CD4-positive, alpha-beta T cell (primary cell): ENCODE measurements at regions not wholly inside any gene's neighbourhood (a gene's known extent, or its start where the extent isn't known, plus 50 kb on each side); places are given as distances from the start of the nearest gene placed in this dataset.

Experiments
- ATAC-seq: fragments of 200-7000 bp; cut with Tn5 transposase; one replicate; pipeline ENCODE4 v1.10.0; 2022; ENCODE audit warnings: mild to moderate bottlenecking; ENCODE audit not compliant: poor library complexity
- CTCF ChIA-PET: fragments of 350-600 bp; sonication (Branson Sonifier 250); formaldehyde crosslinking; loops from one replicate; lab custom pipeline; 2021; ENCODE audit warnings: antibody characterized with exemption, inconsistent platforms; lab: Charles Lee
- POLR2A ChIA-PET: fragments of 350-600 bp; sonication (Branson Sonifier 250); formaldehyde crosslinking; loops from one replicate; lab custom pipeline; 2021; ENCODE audit warnings: antibody characterized with exemption, inconsistent platforms; lab: Charles Lee
- DNase-seq, 14 experiments: peaks; one replicate each; pipeline ENCODE4 v3.0.0-alpha.2; 2013 to 2020; ENCODE audit warnings: mixed read lengths in 2 of 14
- H3K27ac ChIP-seq, 2 donors: one replicate each; pipeline versions ENCODE4 v1.5.1 to v1.7.0; 2013; ENCODE audit warnings: low read length in 2 of 2, low read depth in 1 of 2, mild to moderate bottlenecking in 1 of 2
- H3K27me3 ChIP-seq, 2 experiments: 1 replicate in 1 of 2; 2 replicates in 1 of 2; pipeline versions ENCODE4 v1.6.1 to v1.7.0; 2013; ENCODE audit warnings: low read length in 2 of 2, control low read depth in 1 of 2, mild to moderate bottlenecking in 1 of 2, moderate library complexity in 1 of 2; ENCODE audit not compliant: insufficient read depth in 2 of 2, control insufficient read depth in 1 of 2
- H3K36me3 ChIP-seq: one replicate; pipeline ENCODE4 v1.6.1; 2013; ENCODE audit warnings: low read length, control low read depth; ENCODE audit not compliant: insufficient read depth
- H3K4me1 ChIP-seq: one replicate; pipeline ENCODE4 v1.6.1; 2013; ENCODE audit warnings: low read length, control low read depth; ENCODE audit not compliant: insufficient read depth
- H3K4me3 ChIP-seq: one replicate; pipeline ENCODE4 v1.5.1; 2013; ENCODE audit warnings: mild to moderate bottlenecking, low read length, moderate library complexity
- H3K9me3 ChIP-seq, 2 experiments: 1 replicate in 1 of 2; 2 replicates in 1 of 2; pipeline versions ENCODE4 v1.6.1 to v1.7.0; 2013; ENCODE audit warnings: low read length in 2 of 2, mild to moderate bottlenecking in 2 of 2, control low read depth in 1 of 2, moderate library complexity in 1 of 2; ENCODE audit not compliant: control insufficient read depth in 1 of 2, insufficient read depth in 1 of 2
- H3K27ac Mint-ChIP-seq: one replicate; pipeline ENCODE4 v1.8.0; 2020; ENCODE audit warnings: mixed read lengths
- H3K27me3 Mint-ChIP-seq: one replicate; pipeline ENCODE4 v1.8.0; 2021; ENCODE audit warnings: mixed read lengths
- H3K36me3 Mint-ChIP-seq: one replicate; pipeline ENCODE4 v1.8.0; 2021; ENCODE audit warnings: low read depth, mixed read lengths
- H3K4me1 Mint-ChIP-seq: one replicate; pipeline ENCODE4 v1.8.0; 2021; ENCODE audit warnings: low read depth, mixed read lengths
- H3K4me3 Mint-ChIP-seq: one replicate; pipeline ENCODE4 v1.8.0; 2020; ENCODE audit warnings: mild to moderate bottlenecking, mixed read lengths
- H3K9me3 Mint-ChIP-seq: one replicate; pipeline ENCODE4 v1.8.0; 2020; ENCODE audit warnings: mixed read lengths
- intact Hi-C, 2 experiments: fragments of 100-400 bp; cut with DNase I in 1 of 2; cut with micrococcal nuclease in 1 of 2; formaldehyde crosslinking; loops; one replicate each; pipeline versions ENCODE4 v1.15.1 to v1.9.0; 2023 to 2025; cut with DNase I, micrococcal nuclease
- TF ChIP-seq, protein P1 (sequence below): fragments of 200-600 bp; IDR thresholded peaks from one replicate; pipeline ENCODE4 v1.8.0; 2022; ENCODE audit warnings: antibody characterized with exemption, mild to moderate bottlenecking

GRCh38 chr5:166331521-166331920, 1959.9 kb upstream of the WWC1 start:
- intact Hi-C loops: no loop called here
- H3K27ac ChIP-seq: no peak overlapping the region
- no peaks in the 10 kb centered on the region for H3K27me3 ChIP-seq
- ATAC-seq: no peak
- H3K27ac Mint-ChIP-seq: no peak overlapping the region
- TF ChIP-seq, protein P1, sequence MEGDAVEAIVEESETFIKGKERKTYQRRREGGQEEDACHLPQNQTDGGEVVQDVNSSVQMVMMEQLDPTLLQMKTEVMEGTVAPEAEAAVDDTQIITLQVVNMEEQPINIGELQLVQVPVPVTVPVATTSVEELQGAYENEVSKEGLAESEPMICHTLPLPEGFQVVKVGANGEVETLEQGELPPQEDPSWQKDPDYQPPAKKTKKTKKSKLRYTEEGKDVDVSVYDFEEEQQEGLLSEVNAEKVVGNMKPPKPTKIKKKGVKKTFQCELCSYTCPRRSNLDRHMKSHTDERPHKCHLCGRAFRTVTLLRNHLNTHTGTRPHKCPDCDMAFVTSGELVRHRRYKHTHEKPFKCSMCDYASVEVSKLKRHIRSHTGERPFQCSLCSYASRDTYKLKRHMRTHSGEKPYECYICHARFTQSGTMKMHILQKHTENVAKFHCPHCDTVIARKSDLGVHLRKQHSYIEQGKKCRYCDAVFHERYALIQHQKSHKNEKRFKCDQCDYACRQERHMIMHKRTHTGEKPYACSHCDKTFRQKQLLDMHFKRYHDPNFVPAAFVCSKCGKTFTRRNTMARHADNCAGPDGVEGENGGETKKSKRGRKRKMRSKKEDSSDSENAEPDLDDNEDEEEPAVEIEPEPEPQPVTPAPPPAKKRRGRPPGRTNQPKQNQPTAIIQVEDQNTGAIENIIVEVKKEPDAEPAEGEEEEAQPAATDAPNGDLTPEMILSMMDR: no peak
- H3K4me3 ChIP-seq: no peak overlapping the region
- ChIA-PET POLR2A (no interaction called here), CTCF (no interaction called here)
- no peaks in the 10 kb centered on the region for H3K4me1 Mint-ChIP-seq
- H3K4me3 Mint-ChIP-seq: no peak overlapping the region
- no peaks in the 10 kb centered on the region for H3K27me3 Mint-ChIP-seq
- H3K9me3 ChIP-seq: no peaks in the 10 kb centered on the region
- H3K36me3 Mint-ChIP-seq: no peaks in the 10 kb centered on the region
- DNase-seq: no peak
- H3K4me1 ChIP-seq: no peaks in the 10 kb centered on the region
- no peaks in the 10 kb centered on the region for H3K36me3 ChIP-seq
- peaks cover 12% of the 10 kb centered on the region for H3K9me3 Mint-ChIP-seq

DNA sequence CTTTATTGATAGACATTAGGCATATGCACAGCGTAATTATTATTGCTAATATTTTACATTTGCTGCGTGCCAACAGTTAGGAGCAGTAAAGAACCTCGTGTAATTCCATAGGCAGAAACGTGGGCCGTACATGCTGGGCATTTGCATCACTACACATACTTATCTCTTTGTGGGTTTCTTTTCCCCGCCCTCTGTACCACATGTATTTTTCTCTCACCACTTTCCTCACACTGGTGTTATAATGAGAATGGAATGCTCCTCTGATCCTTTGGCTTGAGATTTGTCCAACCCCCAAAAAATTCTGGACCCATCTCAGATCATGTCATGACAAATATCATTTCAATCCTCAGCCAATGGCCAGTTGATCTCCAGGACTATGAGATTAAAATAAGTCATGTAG, 1952.6 kb upstream of the WWC1 start:
- Histone ChIP-seq H3K9me3 (peaks cover 0 to 4% of the 10 kb centered on the region in 2 experiments), H3K36me3 (no peaks in the 10 kb centered on the region), H3K27me3 (no peaks in the 10 kb centered on the region), H3K27ac (no peak overlapping the region), H3K4me3 (no peak overlapping the region), H3K4me1 (no peaks in the 10 kb centered on the region)
- DNase-seq (no peak), ATAC-seq (no peak)
- no peak overlapping the region for H3K27ac Mint-ChIP-seq
- intact Hi-C loops: no loop called here
- H3K9me3 Mint-ChIP-seq: peaks cover 10% of the 10 kb centered on the region
- POLR2A ChIA-PET: no interaction called here
- H3K4me3 Mint-ChIP-seq: no peak overlapping the region
- H3K27me3 Mint-ChIP-seq: no peaks in the 10 kb centered on the region
- H3K4me1 Mint-ChIP-seq: no peaks in the 10 kb centered on the region
- CTCF ChIA-PET: no interaction called here
- TF ChIP-seq, protein P1: no peak
- no peaks in the 10 kb centered on the region for H3K36me3 Mint-ChIP-seq

GRCh38 chr5:166340039-166340438, 1951.4 kb upstream of the WWC1 start:
- ATAC-seq: no peak
- no peak overlapping the region for H3K4me3 ChIP-seq
- POLR2A ChIA-PET: no interaction called here
- H3K27ac ChIP-seq: no peak overlapping the region
- H3K27me3 Mint-ChIP-seq: no peaks in the 10 kb centered on the region
- no peaks in the 10 kb centered on the region for H3K36me3 ChIP-seq
- no peaks in the 10 kb centered on the region for H3K36me3 Mint-ChIP-seq
- TF ChIP-seq, protein P1: no peak
- no peaks in the 10 kb centered on the region for H3K4me1 Mint-ChIP-seq
- no peaks in the 10 kb centered on the region for H3K27me3 ChIP-seq
- no peaks in the 10 kb centered on the region for H3K4me1 ChIP-seq
- intact Hi-C loops: no loop called here
- H3K9me3 ChIP-seq: peaks cover 0 to 4% of the 10 kb centered on the region in 2 experiments
- DNase-seq: no peak
- peaks cover 7% of the 10 kb centered on the region for H3K9me3 Mint-ChIP-seq
- H3K4me3 Mint-ChIP-seq: no peak overlapping the region
- CTCF ChIA-PET: no interaction called here
- H3K27ac Mint-ChIP-seq: no peak overlapping the region
